Thoracic aorta (tissue), 2 donors: ENCODE measurements at regions not wholly inside any gene's neighbourhood (a gene's known extent, or its start where the extent isn't known, plus 50 kb on each side); places are given as distances from the start of the nearest gene placed in this dataset.

Experiments
- ATAC-seq: fragments of 150-250 bp; one replicate; pipeline ENCODE4 v1.8.0; 2017; ENCODE audit warnings: low read depth; ENCODE audit not compliant: insufficient number of reproducible peaks, low FRiP score
- DNase-seq: peaks from one replicate; pipeline ENCODE4 v3.0.0-alpha.2; 2020; ENCODE audit warnings: low spot score
- H3K27ac ChIP-seq, 2 donors: fragments of 200-600 bp; sonication (generic); 1 replicate in 1 of 2; 2 replicates in 1 of 2; pipeline ENCODE4 v1.5.1; 2016; ENCODE audit warnings: mild to moderate bottlenecking in 2 of 2, moderate library complexity in 2 of 2
- H3K27me3 ChIP-seq: fragments of 200-600 bp; sonication (generic); replicated peaks from 2 replicates; pipeline ENCODE4 v1.6.0; 2016; ENCODE audit warnings: mild to moderate bottlenecking; ENCODE audit not compliant: insufficient read depth
- H3K36me3 ChIP-seq: fragments of 200-600 bp; sonication (generic); one replicate; pipeline ENCODE4 v1.5.1; 2016
- H3K4me1 ChIP-seq, 2 donors: fragments of 200-600 bp; sonication (generic); 1 replicate in 1 of 2; 2 replicates in 1 of 2; pipeline versions ENCODE4 v1.5.1 to v1.6.0; 2016; ENCODE audit warnings: low read depth in 2 of 2, mild to moderate bottlenecking in 1 of 2; ENCODE audit not compliant: control insufficient read depth in 1 of 2
- H3K4me3 ChIP-seq: fragments of 200-600 bp; sonication (generic); 2 replicates; pipeline ENCODE4 v1.5.1; 2016; ENCODE audit warnings: mild to moderate bottlenecking
- H3K9me3 ChIP-seq: fragments of 200-600 bp; sonication (generic); 2 replicates; pipeline ENCODE4 v1.5.1; 2016
- CTCF ChIP-seq: fragments of 200-600 bp; sonication (generic); IDR thresholded peaks from one replicate; pipeline ENCODE4 v1.5.1; 2019; ENCODE audit warnings: antibody characterized with exemption

GRCh38 chr3:24947103-24947502 is 452.5 kb upstream of the THRB start:
- ATAC-seq (no peak), DNase-seq (no peak)
- Histone ChIP-seq H3K27me3 (no peaks in the 10 kb centered on the region), H3K9me3 (no peaks in the 10 kb centered on the region), H3K4me3 (no peak overlapping the region), H3K36me3 (no peaks in the 10 kb centered on the region), H3K27ac (no peak overlapping the region), H3K4me1 (no peaks in the 10 kb centered on the region)
- TF ChIP-seq CTCF, result no peak

GRCh38 chr3:24951180-24951579 is 456.5 kb upstream of the THRB start:
- Histone ChIP-seq H3K27me3 (no peaks in the 10 kb centered on the region), H3K9me3 (no peaks in the 10 kb centered on the region), H3K4me1 (no peaks in the 10 kb centered on the region), H3K36me3 (no peaks in the 10 kb centered on the region), H3K27ac (no peak overlapping the region), H3K4me3 (no peak overlapping the region)
- no peak for TF ChIP-seq CTCF
- ATAC-seq (no peak), DNase-seq (no peak)

- no peak for ATAC-seq
- no peak for TF ChIP-seq CTCF
- Histone ChIP-seq H3K9me3 (no peaks in the 10 kb centered on the region), H3K4me1 (no peaks in the 10 kb centered on the region), H3K36me3 (no peaks in the 10 kb centered on the region), H3K27ac (no peak overlapping the region), H3K27me3 (no peaks in the 10 kb centered on the region), H3K4me3 (no peak overlapping the region)
- no peak for DNase-seq
These were observed 457.7 kb upstream of the THRB start for GRCh38 chr3:24952388-24952787.

- Histone ChIP-seq H3K4me1 (no peaks in the 10 kb centered on the region), H3K9me3 (no peaks in the 10 kb centered on the region), H3K4me3 (no peak overlapping the region), H3K27ac (no peak overlapping the region), H3K36me3 (no peaks in the 10 kb centered on the region), H3K27me3 (no peaks in the 10 kb centered on the region)
- no peak for DNase-seq
- no peak for TF ChIP-seq CTCF
- ATAC-seq, result no peak
These were observed 458.6 kb upstream of the THRB start for GRCh38 chr3:24953060-24953771.

- Histone ChIP-seq H3K27me3 (no peaks in the 10 kb centered on the region), H3K4me3 (no peak overlapping the region), H3K27ac (no peak overlapping the region), H3K36me3 (no peaks in the 10 kb centered on the region), H3K4me1 (no peaks in the 10 kb centered on the region), H3K9me3 (no peaks in the 10 kb centered on the region)
- DNase-seq, result no peak
- ATAC-seq, result no peak
- no peak for TF ChIP-seq CTCF
These were observed 462.0 kb upstream of the THRB start for GRCh38 chr3:24956613-24957012.
